SU-DHL-6 (cell line): ENCODE measurements at regions not wholly inside any gene's neighbourhood (a gene's known extent, or its start where the extent isn't known, plus 50 kb on each side); places are given as distances from the start of the nearest gene placed in this dataset.

Experiments used
- H2AFZ ChIP-seq: fragments of 200-600 bp; sonication (generic); 2 replicates; pipeline ENCODE4 v1.6.1; 2014; ENCODE audit warnings: low read depth, mild to moderate bottlenecking, moderate library complexity, mixed read lengths, antibody characterized with exemption, low read length; ENCODE audit not compliant: severe bottlenecking
- H3F3A ChIP-seq: fragments of 200-600 bp; shearing (Covaris generic); 2 replicates; pipeline ENCODE4 v1.6.0; 2016; ENCODE audit warnings: antibody characterized with exemption, mild to moderate bottlenecking; ENCODE audit not compliant: insufficient read depth
- H3K27ac ChIP-seq: fragments of 200-600 bp; sonication (generic); 2 replicates; pipeline ENCODE4 v1.5.1; 2016; ENCODE audit warnings: low read depth, mild to moderate bottlenecking, low read length, moderate library complexity, mixed read lengths
- H3K27me3 ChIP-seq: fragments of 200-600 bp; sonication (generic), shearing (Covaris generic); 2 replicates; pipeline ENCODE4 v1.6.0; 2014; ENCODE audit warnings: mild to moderate bottlenecking, low read length
- H3K36me3 ChIP-seq: fragments of 200-600 bp; sonication (generic); 2 replicates; pipeline ENCODE4 v1.6.1; 2014; ENCODE audit warnings: mild to moderate bottlenecking, low read length, mixed read lengths
- H3K4me2 ChIP-seq: fragments of 300-600, 200-600 bp; shearing (Covaris generic), sonication (generic); 2 replicates; pipeline ENCODE4 v1.6.0; 2014; ENCODE audit warnings: low read length, low read depth, mild to moderate bottlenecking; ENCODE audit not compliant: poor library complexity, severe bottlenecking
- H3K4me3 ChIP-seq: fragments of 200-600 bp; sonication (generic); 2 replicates; pipeline ENCODE4 v1.5.1; 2014; ENCODE audit warnings: antibody characterized with exemption, low read length, mild to moderate bottlenecking, mixed read lengths; ENCODE audit not compliant: insufficient read depth, poor library complexity, severe bottlenecking
- H3K79me2 ChIP-seq: fragments of 200-600 bp; sonication (generic); 2 replicates; pipeline ENCODE4 v1.6.1; 2014; ENCODE audit warnings: mild to moderate bottlenecking, low read length, moderate library complexity; ENCODE audit not compliant: insufficient read depth
- H3K9ac ChIP-seq: fragments of 200-600 bp; sonication (generic); 2 replicates; pipeline ENCODE4 v1.7.0; 2014; ENCODE audit warnings: mild to moderate bottlenecking, low read length
- H3K9me2 ChIP-seq: fragments of 200-600 bp; sonication (generic); replicated peaks from 2 replicates; pipeline ENCODE4 v1.6.1; 2014; ENCODE audit warnings: low read length; ENCODE audit not compliant: insufficient read depth
- H3K9me3 ChIP-seq: fragments of 200-600 bp; sonication (generic); 2 replicates; pipeline ENCODE4 v1.6.1; 2014; ENCODE audit warnings: low read length, mixed read lengths; ENCODE audit not compliant: insufficient read depth
- H4K20me1 ChIP-seq: fragments of 200-600 bp; sonication (generic); 2 replicates; pipeline ENCODE4 v1.6.1; 2014; ENCODE audit warnings: low read depth, mild to moderate bottlenecking, antibody characterized with exemption, low read length, moderate library complexity, mixed read lengths
- EZH2phosphoT487 ChIP-seq: fragments of 200-600 bp; sonication (generic), shearing (Covaris generic); conservative IDR thresholded peaks from 2 replicates; pipeline ENCODE4 v1.6.1; 2018; ENCODE audit warnings: mild to moderate bottlenecking, antibody characterized with exemption, low read length, moderate library complexity, mixed read lengths
- TF ChIP-seq, protein P1 (sequence below): fragments of 200-600 bp; sonication (generic); IDR thresholded peaks from one replicate; pipeline ENCODE4 v1.5.1; 2017; ENCODE audit warnings: antibody characterized with exemption, mild to moderate bottlenecking, low read length, moderate library complexity; ENCODE audit not compliant: insufficient read depth, poor library complexity, severe bottlenecking

DNA sequence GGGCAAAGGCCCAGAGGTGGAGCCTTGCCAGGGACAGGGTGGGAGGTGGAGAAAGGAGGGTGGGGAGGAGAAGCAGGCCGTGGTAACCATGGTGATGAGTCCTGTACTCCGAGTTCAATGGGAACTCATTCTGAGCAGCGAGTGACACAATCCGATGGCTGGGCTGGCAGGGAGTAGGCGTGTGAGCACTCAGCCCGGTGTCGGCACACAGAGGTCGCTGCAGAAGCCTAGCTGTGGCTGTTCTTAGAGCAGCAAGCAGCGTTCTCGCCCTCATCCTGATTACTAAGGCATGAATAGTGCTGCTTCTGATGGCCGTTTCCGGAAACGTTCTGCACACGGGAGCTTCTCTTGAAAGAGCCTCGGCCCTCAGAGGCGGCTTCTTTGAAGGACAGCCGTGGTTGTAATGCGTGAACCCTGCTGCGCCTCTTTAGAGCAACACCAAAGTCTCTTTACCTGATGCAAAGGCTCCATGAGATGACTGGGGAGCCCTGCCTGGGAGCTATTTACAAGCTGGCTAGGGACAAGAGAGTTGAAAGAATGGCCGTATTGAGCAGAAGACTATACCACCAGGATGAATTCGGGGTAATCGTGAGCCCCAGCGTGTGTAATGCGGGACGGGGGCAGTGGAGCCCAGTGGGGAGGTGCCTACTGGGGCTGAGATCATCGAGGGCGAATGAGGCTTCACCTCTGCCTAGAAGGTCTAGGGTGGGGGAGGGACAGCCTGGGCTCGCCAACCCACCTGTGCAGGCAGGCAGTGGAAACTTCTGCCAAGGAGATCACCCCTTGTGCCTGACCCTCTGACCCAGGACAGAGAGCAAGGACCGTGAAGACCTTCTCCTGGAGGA is 72.8 kb upstream of the PAX7 start:
- H2AFZ ChIP-seq: no peak overlapping the region
- H3K27ac ChIP-seq: no peak overlapping the region
- H3F3A ChIP-seq: no peaks in the 10 kb centered on the region
- H3K4me2 ChIP-seq: no peak overlapping the region
- no peaks in the 10 kb centered on the region for H3K79me2 ChIP-seq
- H3K4me3 ChIP-seq: no peak overlapping the region
- no peaks in the 10 kb centered on the region for H3K27me3 ChIP-seq
- TF ChIP-seq EZH2phosphoT487: no peak
- TF ChIP-seq, protein P1, sequence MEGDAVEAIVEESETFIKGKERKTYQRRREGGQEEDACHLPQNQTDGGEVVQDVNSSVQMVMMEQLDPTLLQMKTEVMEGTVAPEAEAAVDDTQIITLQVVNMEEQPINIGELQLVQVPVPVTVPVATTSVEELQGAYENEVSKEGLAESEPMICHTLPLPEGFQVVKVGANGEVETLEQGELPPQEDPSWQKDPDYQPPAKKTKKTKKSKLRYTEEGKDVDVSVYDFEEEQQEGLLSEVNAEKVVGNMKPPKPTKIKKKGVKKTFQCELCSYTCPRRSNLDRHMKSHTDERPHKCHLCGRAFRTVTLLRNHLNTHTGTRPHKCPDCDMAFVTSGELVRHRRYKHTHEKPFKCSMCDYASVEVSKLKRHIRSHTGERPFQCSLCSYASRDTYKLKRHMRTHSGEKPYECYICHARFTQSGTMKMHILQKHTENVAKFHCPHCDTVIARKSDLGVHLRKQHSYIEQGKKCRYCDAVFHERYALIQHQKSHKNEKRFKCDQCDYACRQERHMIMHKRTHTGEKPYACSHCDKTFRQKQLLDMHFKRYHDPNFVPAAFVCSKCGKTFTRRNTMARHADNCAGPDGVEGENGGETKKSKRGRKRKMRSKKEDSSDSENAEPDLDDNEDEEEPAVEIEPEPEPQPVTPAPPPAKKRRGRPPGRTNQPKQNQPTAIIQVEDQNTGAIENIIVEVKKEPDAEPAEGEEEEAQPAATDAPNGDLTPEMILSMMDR: no peak
- no peaks in the 10 kb centered on the region for H3K9me2 ChIP-seq
- no peaks in the 10 kb centered on the region for H3K36me3 ChIP-seq
- H3K9me3 ChIP-seq: no peaks in the 10 kb centered on the region
- H3K9ac ChIP-seq: no peak overlapping the region
- no peaks in the 10 kb centered on the region for H4K20me1 ChIP-seq

DNA sequence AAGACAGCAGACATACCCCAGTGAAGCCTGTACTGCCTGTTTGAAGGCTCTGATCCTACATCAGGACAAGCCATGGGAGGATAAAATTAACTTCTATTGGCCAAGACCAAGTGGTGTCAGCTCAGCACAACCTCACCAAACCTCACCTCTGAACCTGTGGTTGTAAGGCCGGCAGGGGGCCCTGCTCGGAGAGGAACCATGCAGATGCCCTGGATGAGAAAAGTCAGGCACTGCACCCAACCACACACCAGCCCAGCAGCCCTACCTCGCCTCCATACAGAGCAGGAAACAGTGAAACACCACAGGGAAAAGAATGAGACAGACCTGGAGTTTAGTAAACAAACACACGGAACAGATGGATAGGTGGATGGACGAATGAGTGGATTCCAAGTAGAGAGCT is 70.0 kb upstream of the PAX7 start:
- Histone ChIP-seq H3K9ac (no peak overlapping the region), H3K4me3 (no peak overlapping the region), H4K20me1 (no peaks in the 10 kb centered on the region), H3K27ac (no peak overlapping the region), H3K9me2 (no peaks in the 10 kb centered on the region), H3K79me2 (no peaks in the 10 kb centered on the region), H3K4me2 (no peak overlapping the region), H3K27me3 (no peaks in the 10 kb centered on the region), H2AFZ (no peak overlapping the region), H3F3A (no peaks in the 10 kb centered on the region), H3K9me3 (no peaks in the 10 kb centered on the region), H3K36me3 (no peaks in the 10 kb centered on the region)
- TF ChIP-seq, protein P1: no peak
- TF ChIP-seq EZH2phosphoT487: no peak

DNA sequence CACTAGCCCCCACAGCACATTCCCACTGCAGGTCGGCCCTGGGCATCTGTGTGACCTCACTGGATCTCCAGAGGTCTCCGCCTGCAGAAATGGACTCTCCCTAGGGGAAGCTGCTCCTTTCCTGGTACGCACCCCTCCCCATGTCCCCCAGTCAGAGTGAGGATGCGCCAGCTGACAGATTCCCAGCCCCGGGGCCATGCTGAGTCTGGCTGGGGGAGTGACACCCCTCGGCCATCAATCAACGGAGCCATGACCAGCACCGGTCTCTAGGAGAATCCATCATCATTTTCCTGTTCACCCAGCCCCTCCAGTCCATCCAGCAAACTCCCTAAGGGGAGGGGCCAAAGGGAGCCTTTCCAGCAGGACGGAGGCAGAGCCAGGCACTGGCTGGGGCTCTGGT is 68.7 kb upstream of the PAX7 start:
- no peaks in the 10 kb centered on the region for H3K79me2 ChIP-seq
- no peaks in the 10 kb centered on the region for H3F3A ChIP-seq
- no peak overlapping the region for H3K4me3 ChIP-seq
- H4K20me1 ChIP-seq: no peaks in the 10 kb centered on the region
- no peaks in the 10 kb centered on the region for H3K36me3 ChIP-seq
- H3K27me3 ChIP-seq: no peaks in the 10 kb centered on the region
- H2AFZ ChIP-seq: no peak overlapping the region
- no peak overlapping the region for H3K27ac ChIP-seq
- no peaks in the 10 kb centered on the region for H3K9me2 ChIP-seq
- H3K9ac ChIP-seq: no peak overlapping the region
- H3K4me2 ChIP-seq: no peak overlapping the region
- TF ChIP-seq EZH2phosphoT487: no peak
- TF ChIP-seq, protein P1: no peak
- H3K9me3 ChIP-seq: no peaks in the 10 kb centered on the region
